HL-60 (cell line): ENCODE measurements at regions not wholly inside any gene's neighbourhood (a gene's known extent, or its start where the extent isn't known, plus 50 kb on each side); places are given as distances from the start of the nearest gene placed in this dataset.

Source experiments
- CTCF ChIP-seq: IDR thresholded peaks from one replicate; pipeline ENCODE4 v1.5.1; 2011; ENCODE audit warnings: low read length, control low read depth, inconsistent platforms; ENCODE audit not compliant: insufficient read depth
- GABPA ChIP-seq: IDR thresholded peaks from 2 replicates; pipeline ENCODE4 v1.6.1; 2012; ENCODE audit warnings: low read depth
- POLR2AphosphoS5 ChIP-seq: IDR thresholded peaks from 2 replicates; pipeline ENCODE4 v1.6.1; 2012; ENCODE audit warnings: low read depth
- REST ChIP-seq: IDR thresholded peaks from 2 replicates; pipeline ENCODE4 v1.6.1; 2012; ENCODE audit warnings: low read depth; ENCODE audit not compliant: insufficient replicate concordance
- SPI1 ChIP-seq: IDR thresholded peaks from 2 replicates; pipeline ENCODE4 v1.6.1; 2012; ENCODE audit warnings: low read depth, mild to moderate bottlenecking, borderline replicate concordance

GRCh38 chr5:167233507-167234220 is 1057.8 kb upstream of the WWC1 start:
- TF ChIP-seq REST (no peak), CTCF (no peak), POLR2AphosphoS5 (no peak), SPI1 (no peak), GABPA (no peak)
